ENCODE measurements at regions not wholly inside any gene's neighbourhood (a gene's known extent, or its start where the extent isn't known, plus 50 kb on each side); places are given as distances from the start of the nearest gene placed in this dataset.

DNA sequence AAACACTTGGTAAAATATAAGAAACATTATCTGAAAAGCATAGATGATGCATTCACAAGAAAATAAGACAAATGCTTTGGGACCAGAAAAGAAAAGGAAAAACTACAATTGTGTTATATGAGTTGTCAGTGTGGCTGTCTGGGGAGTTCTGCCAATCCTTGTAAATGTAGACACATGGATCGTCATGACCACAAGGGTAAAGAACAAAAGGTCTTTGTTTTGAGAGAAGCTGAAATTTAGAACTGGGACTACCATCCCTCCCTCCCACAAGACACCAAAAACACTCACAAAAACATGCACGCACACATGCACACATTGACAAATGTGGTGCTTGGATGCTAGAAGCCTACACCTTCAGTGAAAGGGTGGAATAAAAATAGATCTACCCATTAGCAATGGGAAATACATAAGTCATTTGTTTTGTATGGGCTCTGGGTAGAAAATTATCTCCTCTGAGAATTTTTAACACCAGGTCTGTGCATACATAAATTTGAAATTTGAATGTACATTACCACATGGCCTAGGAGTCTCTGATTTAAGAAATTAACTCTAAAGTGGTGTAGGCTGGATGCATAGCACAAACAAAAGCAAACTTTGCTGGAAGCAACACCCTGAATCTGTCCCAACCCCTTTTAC is 266.2 kb upstream of the SLC39A10 start:
- H3K9me3 ChIP-seq (ENCODE audit: low read depth, low read length, poor library complexity, severe bottlenecking): no peaks in the 10 kb centered on the region
- no peaks in the 10 kb centered on the region for H3K27me3 ChIP-seq (replicated peaks; ENCODE audit: insufficient read depth, low read depth, low read length, poor library complexity)
- H3K4me3 ChIP-seq (ENCODE audit: low read depth, low read length, poor library complexity, severe bottlenecking): no peak overlapping the region
- H3K4me1 ChIP-seq (ENCODE audit: insufficient read depth, low read length, poor library complexity, severe bottlenecking): peaks cover 11% of the 10 kb centered on the region
- no peak for DNase-seq (ENCODE audit: low spot score)
- ChIA-PET POLR2A (ENCODE audit: low non-redundant PET) (no interaction called here), CTCF (no interaction called here)
- BruUV-seq (replicated peaks): no TSS peak
- intact Hi-C loops (cut with micrococcal nuclease; ENCODE audit: unreplicated experiment): no loop called here
- TF ChIP-seq, protein P1, sequence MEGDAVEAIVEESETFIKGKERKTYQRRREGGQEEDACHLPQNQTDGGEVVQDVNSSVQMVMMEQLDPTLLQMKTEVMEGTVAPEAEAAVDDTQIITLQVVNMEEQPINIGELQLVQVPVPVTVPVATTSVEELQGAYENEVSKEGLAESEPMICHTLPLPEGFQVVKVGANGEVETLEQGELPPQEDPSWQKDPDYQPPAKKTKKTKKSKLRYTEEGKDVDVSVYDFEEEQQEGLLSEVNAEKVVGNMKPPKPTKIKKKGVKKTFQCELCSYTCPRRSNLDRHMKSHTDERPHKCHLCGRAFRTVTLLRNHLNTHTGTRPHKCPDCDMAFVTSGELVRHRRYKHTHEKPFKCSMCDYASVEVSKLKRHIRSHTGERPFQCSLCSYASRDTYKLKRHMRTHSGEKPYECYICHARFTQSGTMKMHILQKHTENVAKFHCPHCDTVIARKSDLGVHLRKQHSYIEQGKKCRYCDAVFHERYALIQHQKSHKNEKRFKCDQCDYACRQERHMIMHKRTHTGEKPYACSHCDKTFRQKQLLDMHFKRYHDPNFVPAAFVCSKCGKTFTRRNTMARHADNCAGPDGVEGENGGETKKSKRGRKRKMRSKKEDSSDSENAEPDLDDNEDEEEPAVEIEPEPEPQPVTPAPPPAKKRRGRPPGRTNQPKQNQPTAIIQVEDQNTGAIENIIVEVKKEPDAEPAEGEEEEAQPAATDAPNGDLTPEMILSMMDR (conservative IDR thresholded peaks at IDR 0.05; ENCODE audit: low read depth, low read length): no peak
- no peak for TF ChIP-seq EZH2 (IDR thresholded peaks at IDR 0.05; ENCODE audit: borderline replicate concordance, low read depth, low read length, poor library complexity, severe bottlenecking)
- no peak overlapping the region for H3K27ac ChIP-seq (ENCODE audit: low read depth, low read length, poor library complexity, severe bottlenecking)
- H3K36me3 ChIP-seq (ENCODE audit: insufficient read depth, low read length, poor library complexity, severe bottlenecking): no peaks in the 10 kb centered on the region

DNA sequence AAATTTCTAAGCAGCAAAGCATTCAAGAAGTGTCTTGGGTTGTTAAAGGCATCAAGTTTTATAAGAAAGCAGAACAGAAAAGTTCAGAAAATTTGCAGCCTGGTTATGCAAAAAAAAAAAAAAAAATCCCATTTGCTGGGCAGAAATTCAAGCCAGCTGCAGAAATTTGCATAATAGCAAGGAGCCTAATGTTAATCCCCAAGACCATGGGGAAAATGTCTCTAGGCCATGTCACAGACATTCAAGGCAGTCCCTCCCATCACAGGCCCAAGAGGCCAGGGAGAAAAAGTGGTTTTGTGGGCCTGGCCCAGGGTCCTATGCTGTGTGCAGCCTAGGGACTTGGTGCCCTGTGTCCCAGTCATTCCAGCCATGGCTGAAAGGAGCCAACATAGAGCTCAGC is 269.0 kb upstream of the SLC39A10 start:
- TF ChIP-seq EZH2 (IDR thresholded peaks at IDR 0.05; ENCODE audit: borderline replicate concordance, low read depth, low read length, poor library complexity, severe bottlenecking): no peak
- TF ChIP-seq, protein P1 (conservative IDR thresholded peaks at IDR 0.05; ENCODE audit: low read depth, low read length): no peak
- no peak overlapping the region for H3K4me3 ChIP-seq (ENCODE audit: low read depth, low read length, poor library complexity, severe bottlenecking)
- DNase-seq (ENCODE audit: low spot score): no peak
- POLR2A ChIA-PET (ENCODE audit: low non-redundant PET): no interaction called here
- no peaks in the 10 kb centered on the region for H3K4me1 ChIP-seq (ENCODE audit: insufficient read depth, low read length, poor library complexity, severe bottlenecking)
- intact Hi-C loops (cut with micrococcal nuclease; ENCODE audit: unreplicated experiment): no loop called here
- H3K36me3 ChIP-seq (ENCODE audit: insufficient read depth, low read length, poor library complexity, severe bottlenecking): no peaks in the 10 kb centered on the region
- no peaks in the 10 kb centered on the region for H3K9me3 ChIP-seq (ENCODE audit: low read depth, low read length, poor library complexity, severe bottlenecking)
- no TSS peak for BruUV-seq (replicated peaks)
- no peaks in the 10 kb centered on the region for H3K27me3 ChIP-seq (replicated peaks; ENCODE audit: insufficient read depth, low read depth, low read length, poor library complexity)
- no peak overlapping the region for H3K27ac ChIP-seq (ENCODE audit: low read depth, low read length, poor library complexity, severe bottlenecking)
- CTCF ChIA-PET: no interaction called here

DNA sequence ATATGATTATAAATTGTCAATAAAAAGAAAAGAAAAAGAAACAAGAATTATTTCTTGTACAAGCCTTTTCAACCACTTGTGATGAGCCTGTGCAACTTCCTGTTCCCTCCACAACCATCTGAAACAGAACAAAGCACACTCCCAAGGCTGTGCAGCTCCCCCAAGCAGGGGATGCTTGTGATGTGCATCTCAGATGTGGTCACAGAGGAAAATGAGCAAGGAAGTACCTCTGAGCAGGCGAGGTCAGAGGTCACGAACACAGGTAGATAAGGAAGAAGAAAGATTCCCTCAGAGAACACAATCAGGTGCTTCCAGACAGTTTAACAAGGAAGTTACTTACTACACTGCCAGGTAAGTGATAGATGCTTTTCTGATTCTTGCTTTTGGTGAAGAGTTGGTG is 274.8 kb upstream of the SLC39A10 start:
- no peak overlapping the region for H3K4me3 ChIP-seq (ENCODE audit: low read depth, low read length, poor library complexity, severe bottlenecking)
- no TSS peak for BruUV-seq (replicated peaks)
- TF ChIP-seq, protein P1 (conservative IDR thresholded peaks at IDR 0.05; ENCODE audit: low read depth, low read length): no peak
- TF ChIP-seq EZH2 (IDR thresholded peaks at IDR 0.05; ENCODE audit: borderline replicate concordance, low read depth, low read length, poor library complexity, severe bottlenecking): no peak
- no peaks in the 10 kb centered on the region for H3K27me3 ChIP-seq (replicated peaks; ENCODE audit: insufficient read depth, low read depth, low read length, poor library complexity)
- no peak overlapping the region for H3K27ac ChIP-seq (ENCODE audit: low read depth, low read length, poor library complexity, severe bottlenecking)
- POLR2A ChIA-PET (ENCODE audit: low non-redundant PET): no interaction called here
- intact Hi-C loops (cut with micrococcal nuclease; ENCODE audit: unreplicated experiment): no loop called here
- no peaks in the 10 kb centered on the region for H3K36me3 ChIP-seq (ENCODE audit: insufficient read depth, low read length, poor library complexity, severe bottlenecking)
- no peak for DNase-seq (ENCODE audit: low spot score)
- H3K4me1 ChIP-seq (ENCODE audit: insufficient read depth, low read length, poor library complexity, severe bottlenecking): no peaks in the 10 kb centered on the region
- CTCF ChIA-PET: no interaction called here
- no peaks in the 10 kb centered on the region for H3K9me3 ChIP-seq (ENCODE audit: low read depth, low read length, poor library complexity, severe bottlenecking)
